ENCODE measurements at regions not wholly inside any gene's neighbourhood (a gene's known extent, or its start where the extent isn't known, plus 50 kb on each side); places are given as distances from the start of the nearest gene placed in this dataset.

GRCh38 chr4:124867536-124867935 lies 155.0 kb upstream of the ANKRD50 start:
- intact Hi-C loops (cut with DNase I, micrococcal nuclease), result no loop called here
- Histone ChIP-seq H3K4me1 (ENCODE audit: low read depth) (no peaks in the 10 kb centered on the region), H3K4me3 (no peak overlapping the region), H3K9me3 (no peaks in the 10 kb centered on the region), H3K36me3 (ENCODE audit: low read depth) (no peaks in the 10 kb centered on the region)
- ATAC-seq (no peak), DNase-seq (no peak)
- TF ChIP-seq, protein P1, sequence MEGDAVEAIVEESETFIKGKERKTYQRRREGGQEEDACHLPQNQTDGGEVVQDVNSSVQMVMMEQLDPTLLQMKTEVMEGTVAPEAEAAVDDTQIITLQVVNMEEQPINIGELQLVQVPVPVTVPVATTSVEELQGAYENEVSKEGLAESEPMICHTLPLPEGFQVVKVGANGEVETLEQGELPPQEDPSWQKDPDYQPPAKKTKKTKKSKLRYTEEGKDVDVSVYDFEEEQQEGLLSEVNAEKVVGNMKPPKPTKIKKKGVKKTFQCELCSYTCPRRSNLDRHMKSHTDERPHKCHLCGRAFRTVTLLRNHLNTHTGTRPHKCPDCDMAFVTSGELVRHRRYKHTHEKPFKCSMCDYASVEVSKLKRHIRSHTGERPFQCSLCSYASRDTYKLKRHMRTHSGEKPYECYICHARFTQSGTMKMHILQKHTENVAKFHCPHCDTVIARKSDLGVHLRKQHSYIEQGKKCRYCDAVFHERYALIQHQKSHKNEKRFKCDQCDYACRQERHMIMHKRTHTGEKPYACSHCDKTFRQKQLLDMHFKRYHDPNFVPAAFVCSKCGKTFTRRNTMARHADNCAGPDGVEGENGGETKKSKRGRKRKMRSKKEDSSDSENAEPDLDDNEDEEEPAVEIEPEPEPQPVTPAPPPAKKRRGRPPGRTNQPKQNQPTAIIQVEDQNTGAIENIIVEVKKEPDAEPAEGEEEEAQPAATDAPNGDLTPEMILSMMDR (IDR thresholded peaks at IDR 0.05), result no peak

DNA sequence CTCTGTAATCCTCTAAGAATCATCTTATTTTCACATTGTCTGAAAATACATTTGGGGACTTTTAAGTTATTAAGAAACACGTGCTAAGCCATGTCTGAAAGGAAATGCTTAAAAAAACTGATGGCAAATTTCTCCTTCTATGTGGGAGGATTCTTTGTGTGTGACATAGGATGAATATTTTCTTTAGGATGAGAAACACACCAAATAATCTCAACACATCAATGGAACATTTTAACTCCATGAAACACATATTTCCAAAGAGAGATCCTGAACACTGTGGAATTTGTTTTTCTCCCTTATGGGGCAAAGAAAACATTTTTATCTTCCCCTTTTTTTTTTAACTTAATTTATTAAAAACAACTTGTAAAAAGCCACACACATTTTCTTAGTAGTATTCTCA lies 153.8 kb upstream of the ANKRD50 start:
- TF ChIP-seq, protein P1 (IDR thresholded peaks at IDR 0.05), result no peak
- Histone ChIP-seq H3K4me3 (no peak overlapping the region), H3K9me3 (no peaks in the 10 kb centered on the region), H3K4me1 (ENCODE audit: low read depth) (no peaks in the 10 kb centered on the region), H3K36me3 (ENCODE audit: low read depth) (no peaks in the 10 kb centered on the region)
- intact Hi-C loops (cut with DNase I, micrococcal nuclease), result no loop called here
- ATAC-seq (no peak), DNase-seq (no peak)

DNA sequence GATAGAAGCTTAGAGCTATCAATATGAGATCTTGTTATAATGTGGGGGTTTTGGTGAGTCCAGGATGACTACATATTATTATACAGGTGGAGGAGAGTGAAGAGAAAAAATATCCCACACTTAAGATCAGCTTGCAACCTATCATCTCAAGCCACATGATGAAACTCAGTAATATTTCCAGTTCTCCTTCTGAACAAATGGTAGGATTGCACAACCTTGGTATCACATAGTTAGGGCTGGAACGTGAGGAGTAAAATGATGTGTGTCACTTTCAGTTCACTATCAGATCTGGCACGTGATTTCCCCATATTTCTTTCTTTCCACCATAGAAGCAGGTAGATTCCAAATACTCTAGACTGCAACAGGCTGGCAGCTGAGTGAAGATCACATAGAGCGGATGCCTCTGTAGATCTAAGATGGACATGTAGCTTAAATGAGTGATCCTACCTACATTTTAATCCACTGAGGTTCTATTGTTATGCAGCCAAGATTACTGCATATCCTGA lies 150.6 kb upstream of the ANKRD50 start:
- Histone ChIP-seq H3K4me3 (no peak overlapping the region), H3K4me1 (ENCODE audit: low read depth) (no peaks in the 10 kb centered on the region), H3K9me3 (no peaks in the 10 kb centered on the region), H3K36me3 (ENCODE audit: low read depth) (no peaks in the 10 kb centered on the region)
- intact Hi-C loops (cut with DNase I, micrococcal nuclease), result no loop called here
- no peak for ATAC-seq
- no peak for DNase-seq
- TF ChIP-seq, protein P1 (IDR thresholded peaks at IDR 0.05), result no peak

DNA sequence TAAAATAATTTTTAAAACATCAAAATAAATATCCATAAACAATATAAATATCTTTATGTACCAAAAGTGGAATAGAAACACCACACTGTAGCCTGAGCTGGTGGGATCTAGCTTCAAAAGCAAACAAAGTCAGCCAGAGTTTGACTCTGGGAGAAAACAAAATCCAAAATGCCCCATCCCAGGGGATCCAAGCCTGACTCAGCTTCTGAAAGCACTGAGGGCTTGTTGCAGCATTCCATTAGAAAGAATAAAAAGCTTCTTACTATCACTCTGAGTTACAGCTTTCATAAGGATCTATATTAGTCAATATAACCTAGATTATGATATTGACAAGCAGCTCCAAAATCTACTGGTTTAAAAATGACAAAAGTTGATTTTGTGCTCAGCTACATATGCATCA lies 149.7 kb upstream of the ANKRD50 start:
- H3K36me3 ChIP-seq (ENCODE audit: low read depth), result no peaks in the 10 kb centered on the region
- TF ChIP-seq, protein P1 (IDR thresholded peaks at IDR 0.05), result no peak
- H3K9me3 ChIP-seq, result no peaks in the 10 kb centered on the region
- no peaks in the 10 kb centered on the region for H3K4me1 ChIP-seq (ENCODE audit: low read depth)
- intact Hi-C loops (cut with DNase I, micrococcal nuclease), result no loop called here
- ATAC-seq, result no peak
- no peak overlapping the region for H3K4me3 ChIP-seq
- DNase-seq, result no peak

GRCh38 chr4:124861761-124862160 lies 149.2 kb upstream of the ANKRD50 start:
- H3K9me3 ChIP-seq, result no peaks in the 10 kb centered on the region
- DNase-seq, result no peak
- intact Hi-C loops (cut with DNase I, micrococcal nuclease), result no loop called here
- no peak overlapping the region for H3K4me3 ChIP-seq
- TF ChIP-seq, protein P1 (IDR thresholded peaks at IDR 0.05), result no peak
- H3K36me3 ChIP-seq (ENCODE audit: low read depth), result no peaks in the 10 kb centered on the region
- no peak for ATAC-seq
- H3K4me1 ChIP-seq (ENCODE audit: low read depth), result no peaks in the 10 kb centered on the region

GRCh38 chr4:124854968-124855367 lies 142.4 kb upstream of the ANKRD50 start:
- Histone ChIP-seq H3K4me3 (no peak overlapping the region), H3K36me3 (ENCODE audit: low read depth) (no peaks in the 10 kb centered on the region), H3K9me3 (no peaks in the 10 kb centered on the region), H3K4me1 (ENCODE audit: low read depth) (no peaks in the 10 kb centered on the region)
- DNase-seq, result no peak
- intact Hi-C loops (cut with DNase I, micrococcal nuclease), result no loop called here
- TF ChIP-seq, protein P1 (IDR thresholded peaks at IDR 0.05), result no peak
- no peak for ATAC-seq

Data from mucosa of descending colon (tissue), 3 donors.